HG02973 (cell line): ENCODE measurements at regions not wholly inside any gene's neighbourhood (a gene's known extent, or its start where the extent isn't known, plus 50 kb on each side); places are given as distances from the start of the nearest gene placed in this dataset.
"Not testable (repeated sequence)": the region's sequence is repeated elsewhere in the genome, so short reads cannot be mapped to it uniquely, and the experiment has no call there.

Experiments used
- ATAC-seq: cut with Tn5 transposase; IDR thresholded peaks from one replicate; pipeline ENCODE4 v1.9.1; 2021; ENCODE audit warnings: moderate library complexity; ENCODE audit not compliant: unreplicated experiment

DNA sequence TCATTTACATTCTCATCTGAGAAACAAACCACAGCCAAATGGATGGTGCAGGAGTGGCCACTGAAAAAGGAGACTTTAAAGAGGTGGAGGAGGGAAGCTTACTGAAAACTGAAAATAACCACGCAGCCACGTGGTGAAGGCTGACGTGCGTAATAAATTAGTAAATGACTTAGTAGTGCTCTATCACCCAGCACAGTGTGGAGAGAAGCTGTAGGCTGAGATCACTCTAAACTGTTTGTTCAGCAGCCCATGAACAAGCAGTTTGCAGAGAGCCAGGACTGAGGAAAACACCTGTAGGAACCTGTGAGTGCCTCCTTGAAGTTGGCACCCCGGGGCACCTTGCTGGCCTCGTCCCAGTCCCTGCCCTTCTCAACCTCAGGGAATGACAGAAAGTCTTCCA, 193.0 kb downstream of the TXNL1 start:
- no peak for ATAC-seq

- ATAC-seq: no peak
These were observed 194.2 kb downstream of the TXNL1 start for GRCh38 chr18:56444201-56444600.

DNA sequence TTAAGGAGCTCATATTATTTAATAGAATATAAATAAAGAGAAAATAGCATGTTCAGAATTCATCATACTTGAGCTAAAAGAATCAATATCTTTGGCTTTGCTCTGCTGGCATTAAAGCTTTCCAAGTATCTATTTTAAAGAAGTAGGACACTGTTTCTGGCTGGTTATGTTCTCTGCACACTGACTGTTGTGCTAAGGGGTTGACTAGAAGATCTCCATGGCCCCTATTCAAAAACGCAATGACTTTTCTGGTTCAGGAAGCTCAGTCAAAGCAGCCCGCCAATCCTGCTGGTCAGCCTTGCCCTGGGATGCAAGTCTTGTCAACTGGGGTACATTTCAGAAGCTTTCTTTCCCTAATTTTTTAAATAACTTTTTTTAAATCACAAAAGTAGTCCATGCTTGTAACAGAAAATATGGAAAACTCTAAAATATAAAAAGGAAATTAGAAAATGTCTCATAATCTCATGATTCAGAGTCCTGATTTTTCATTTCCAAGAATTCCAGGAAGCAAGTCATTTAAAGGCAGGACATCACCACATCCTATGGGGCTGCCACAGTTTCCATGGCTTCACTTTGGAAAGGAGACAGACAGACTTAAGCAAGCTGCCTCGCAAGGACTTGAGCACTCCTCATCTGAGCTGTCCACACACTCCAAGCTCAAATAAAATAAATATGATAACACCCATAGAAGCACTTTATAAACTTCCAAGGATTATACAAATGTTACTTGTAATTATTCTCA, 195.1 kb downstream of the TXNL1 start:
- no peak for ATAC-seq

- not testable (repeated sequence) for ATAC-seq
These were observed 199.9 kb downstream of the TXNL1 start for GRCh38 chr18:56438480-56438879.

DNA sequence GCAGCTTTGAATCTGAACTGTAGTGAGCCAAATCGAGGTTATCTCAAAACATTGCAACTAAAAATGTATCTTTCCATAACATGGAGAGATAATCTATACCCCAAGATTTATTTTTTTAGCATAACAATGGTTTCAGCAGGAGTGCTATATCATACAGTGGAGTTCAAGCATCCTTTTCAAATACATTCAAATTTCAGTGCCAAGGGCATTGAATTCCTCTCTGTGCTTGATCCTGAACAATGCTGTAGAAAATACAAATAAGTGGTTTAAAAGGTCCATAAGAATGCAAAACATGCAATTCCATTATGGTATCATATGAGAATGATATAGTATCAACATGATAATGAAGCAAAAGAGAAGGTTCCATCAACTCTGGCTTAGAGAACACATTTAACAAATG, 201.7 kb downstream of the TXNL1 start:
- ATAC-seq: no peak

DNA sequence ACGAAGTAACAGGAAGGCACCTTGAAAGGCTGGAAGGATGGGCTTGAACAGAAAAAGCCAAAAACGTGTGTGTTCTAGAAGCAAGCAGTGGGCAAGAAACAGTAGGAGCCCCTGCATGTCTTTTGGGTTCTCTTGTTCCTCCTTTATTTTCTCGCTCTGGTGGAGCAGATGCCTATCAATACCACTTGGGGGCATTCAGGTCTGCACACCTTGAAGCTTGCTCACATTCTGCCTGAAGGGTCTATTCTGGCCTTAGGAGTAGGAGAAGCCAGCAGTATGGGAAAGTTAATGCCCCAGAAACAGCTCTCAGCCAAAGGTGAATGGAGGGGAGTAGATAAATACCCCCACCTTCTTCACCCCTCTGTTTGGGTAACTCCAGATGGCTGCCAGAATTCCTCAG, 204.5 kb downstream of the TXNL1 start:
- ATAC-seq: no peak

- no peak for ATAC-seq
These were observed 206.8 kb downstream of the TXNL1 start for GRCh38 chr18:56431551-56431950.

GRCh38 chr18:56423626-56424025, 214.8 kb downstream of the TXNL1 start:
- ATAC-seq: no peak

GRCh38 chr18:56421647-56422046, 216.7 kb downstream of the TXNL1 start:
- no peak for ATAC-seq

DNA sequence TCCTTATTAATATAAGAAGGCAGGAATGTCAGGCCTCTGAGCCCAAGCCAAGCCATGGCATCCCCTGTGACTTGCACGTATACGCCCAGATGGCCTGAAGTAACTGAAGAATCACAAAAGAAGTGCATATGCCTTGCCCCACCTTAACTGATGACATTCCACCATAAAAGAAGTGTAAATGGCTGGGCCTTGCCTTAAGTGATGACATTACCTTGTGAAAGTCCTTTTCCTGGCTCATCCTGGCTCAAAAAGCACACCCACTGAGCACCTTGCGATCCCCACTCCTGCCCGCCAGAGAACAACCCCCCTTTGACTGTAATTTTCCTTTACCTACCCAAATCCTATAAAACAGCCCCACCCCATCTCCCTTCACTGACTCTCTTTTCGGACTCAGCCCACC, 217.5 kb downstream of the TXNL1 start:
- not testable (repeated sequence) for ATAC-seq

- no peak for ATAC-seq
These were observed 224.0 kb downstream of the TXNL1 start for GRCh38 chr18:56414357-56414756.

DNA sequence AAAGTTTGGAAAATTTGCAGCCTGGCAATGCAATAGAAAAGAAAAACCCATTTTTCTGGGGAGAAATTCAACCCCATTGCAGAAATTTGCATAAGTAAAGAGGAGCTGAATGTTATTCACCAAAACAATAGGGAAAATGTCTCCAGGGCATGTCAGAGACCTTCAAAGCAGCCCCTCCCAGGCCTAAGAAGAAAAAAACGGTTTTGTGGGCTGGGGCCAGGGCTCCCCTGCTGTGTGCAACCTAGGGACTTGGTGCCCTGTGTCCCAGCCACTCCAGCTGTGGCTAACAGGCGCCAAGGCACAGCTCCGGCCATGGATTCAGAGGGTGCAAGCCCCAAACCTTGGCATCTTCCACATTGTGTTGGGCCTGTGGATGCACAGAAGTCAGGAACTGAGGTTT, 224.5 kb downstream of the TXNL1 start:
- no peak for ATAC-seq

GRCh38 chr18:56412951-56413350, 225.4 kb downstream of the TXNL1 start:
- ATAC-seq: no peak

DNA sequence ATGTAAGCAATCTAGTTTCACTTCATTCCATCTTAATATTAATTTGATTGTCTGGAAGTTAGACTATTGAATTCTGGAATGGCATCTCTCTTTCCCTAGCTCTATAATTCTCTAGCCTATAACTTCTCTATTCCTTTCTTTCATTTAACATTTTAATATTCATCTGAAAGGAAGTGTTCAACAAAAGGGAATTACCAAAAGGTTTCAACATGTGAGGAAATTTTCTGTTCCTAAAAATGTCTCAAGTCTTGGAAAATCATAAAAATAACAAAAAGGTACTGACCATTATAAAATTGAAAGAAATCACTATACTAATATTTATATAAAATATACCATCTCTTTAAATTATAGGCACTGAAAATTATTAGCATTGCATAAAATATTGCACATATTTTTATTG, 228.7 kb downstream of the TXNL1 start:
- ATAC-seq: no peak

DNA sequence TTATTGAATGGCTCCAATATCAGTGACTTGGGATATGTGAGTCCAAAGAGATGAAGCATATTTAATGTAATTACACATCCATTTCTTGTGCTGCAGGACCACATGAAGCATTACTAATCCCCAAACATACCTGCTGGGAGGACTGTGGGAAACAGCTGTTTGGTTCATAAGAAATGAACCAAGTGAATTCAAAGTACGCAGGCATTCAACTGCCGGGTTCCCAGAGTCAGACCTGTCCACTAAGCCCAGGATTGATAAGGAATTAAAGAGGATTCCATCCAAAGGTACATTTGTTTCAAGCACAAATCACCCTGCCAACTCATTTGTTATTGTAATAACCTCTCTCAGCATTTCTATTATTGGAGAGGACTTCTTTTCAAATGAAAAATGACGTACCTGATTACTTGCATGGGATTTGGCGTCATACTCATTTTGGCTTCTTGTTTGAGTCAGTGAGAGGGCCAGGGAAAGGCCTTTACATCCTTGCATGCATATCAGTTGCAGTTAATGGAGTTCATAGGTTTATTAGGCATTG, 230.7 kb downstream of the TXNL1 start:
- no peak for ATAC-seq

DNA sequence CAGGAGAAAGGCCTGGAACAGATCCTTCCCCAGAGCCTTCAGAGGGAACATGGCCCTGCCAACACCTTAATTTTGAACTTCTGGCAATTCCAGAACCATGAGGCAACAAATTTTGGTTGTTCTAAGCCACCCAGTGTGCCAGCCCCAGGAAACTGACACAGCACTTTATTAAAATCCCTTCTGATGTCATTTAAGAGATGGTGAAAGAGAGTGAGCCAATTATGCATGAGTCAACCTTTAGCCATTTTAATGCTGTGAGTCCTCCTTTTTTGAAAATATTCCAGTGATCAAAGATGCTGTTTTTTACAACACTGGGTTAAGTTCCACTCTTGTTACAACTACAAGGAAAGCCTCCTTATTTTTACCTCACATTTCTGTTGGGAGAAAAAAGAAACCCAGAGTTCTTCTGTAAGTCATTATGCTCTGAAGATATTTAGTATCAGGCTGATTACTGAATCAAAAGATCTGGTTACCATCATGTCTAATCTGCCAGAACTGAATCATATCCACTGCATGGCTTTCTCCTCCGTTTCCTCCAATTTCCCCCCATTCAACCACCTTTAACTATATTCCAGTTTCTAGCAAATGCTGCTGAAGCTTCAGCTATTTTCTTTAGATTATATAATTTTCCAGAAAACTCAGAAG, 235.4 kb downstream of the TXNL1 start:
- no peak for ATAC-seq

GRCh38 chr18:56393870-56394269, 244.5 kb downstream of the TXNL1 start:
- ATAC-seq: no peak

- no peak for ATAC-seq
These were observed 246.3 kb downstream of the TXNL1 start for GRCh38 chr18:56391931-56392590.

GRCh38 chr18:56390626-56391025, 247.8 kb downstream of the TXNL1 start:
- ATAC-seq: no peak

- ATAC-seq: no peak
These were observed 249.2 kb downstream of the TXNL1 start for GRCh38 chr18:56389190-56389589.

- no peak for ATAC-seq
These were observed 249.8 kb downstream of the TXNL1 start for GRCh38 chr18:56388571-56388970.

DNA sequence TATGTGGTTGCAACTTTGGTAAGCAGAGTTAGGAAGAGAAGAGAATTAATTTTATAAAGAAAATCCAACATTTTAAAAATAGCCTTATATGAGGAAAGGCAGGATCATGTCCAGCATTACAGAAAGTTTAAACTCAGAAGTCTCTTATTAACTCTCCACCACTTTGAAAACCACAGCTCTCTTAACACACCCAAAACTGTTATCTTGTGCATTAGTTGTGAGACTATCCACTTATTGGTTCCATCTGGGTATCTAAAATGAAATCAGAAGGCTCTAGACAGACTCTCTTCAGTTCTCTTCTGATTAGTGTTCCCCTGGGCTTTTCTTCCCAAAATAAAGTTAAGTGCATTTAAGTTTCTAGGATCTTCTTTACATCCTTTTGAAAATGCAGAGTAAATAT, 251.5 kb downstream of the TXNL1 start:
- no peak for ATAC-seq
